ENCODE measurements at regions not wholly inside any gene's neighbourhood (a gene's known extent, or its start where the extent isn't known, plus 50 kb on each side); places are given as distances from the start of the nearest gene placed in this dataset.

DNA sequence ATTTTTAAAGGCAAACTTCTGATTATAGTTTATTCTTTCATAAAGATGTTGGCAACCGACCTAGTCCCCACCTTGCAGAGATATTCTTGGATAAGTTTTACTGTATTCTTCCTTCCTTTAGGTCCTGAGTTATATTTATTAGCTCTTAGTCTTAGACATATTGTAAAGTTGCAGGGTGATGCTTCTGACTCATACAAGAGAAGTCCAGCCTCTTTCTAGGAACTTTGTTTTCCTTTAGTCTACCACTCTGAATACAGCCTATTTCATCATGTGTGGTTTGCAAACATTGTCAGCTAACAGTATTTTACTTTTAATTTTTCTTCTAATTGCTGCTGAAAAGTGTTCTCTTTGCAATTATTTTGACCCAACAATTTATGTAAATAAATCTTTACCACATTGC, 686.7 kb downstream of the COL12A1 start:
- Histone ChIP-seq H4K91ac (ENCODE audit: low read depth, low read length) (no peak overlapping the region), H2AK5ac (ENCODE audit: low read length) (no peak overlapping the region), H3K23ac (ENCODE audit: low read length) (no peak overlapping the region), H2BK120ac (ENCODE audit: insufficient read depth, low read length, poor library complexity) (no peak overlapping the region), H3K14ac (ENCODE audit: low read length) (no peak overlapping the region), H3K9me3 (ENCODE audit: insufficient read depth, low read depth, low read length) (no peaks in the 10 kb centered on the region), H4K12ac (ENCODE audit: low read depth, low read length) (no peak overlapping the region), H3K79me1 (ENCODE audit: low read length) (no peaks in the 10 kb centered on the region), H3K4me2 (ENCODE audit: low read length) (no peak overlapping the region), H3K9ac (ENCODE audit: low read length) (no peak overlapping the region), H3K4me1 (ENCODE audit: control insufficient read depth in 1 of 2, insufficient read depth in 2 of 2, low read length in 2 of 2) (no peaks in the 10 kb centered on the region), H3K4me3 (ENCODE audit: low read depth, low read length) (no peak overlapping the region), H3K79me2 (ENCODE audit: control insufficient read depth, insufficient read depth, low read length, poor library complexity) (no peaks in the 10 kb centered on the region), H2BK12ac (ENCODE audit: low read length) (no peak overlapping the region), H4K8ac (ENCODE audit: low read depth, low read length) (no peak overlapping the region), H3K27me3 (ENCODE audit: insufficient read depth, low read length) (no peaks in the 10 kb centered on the region), H3K4ac (ENCODE audit: low read depth, low read length) (no peak overlapping the region), H3K36me3 (ENCODE audit: control insufficient read depth in 1 of 2, insufficient read depth in 2 of 2, low read length in 2 of 2) (no peaks in the 10 kb centered on the region), H3K27ac (ENCODE audit: low read depth, low read length) (no peak overlapping the region), H3K18ac (ENCODE audit: low read length) (no peak overlapping the region), H2BK5ac (ENCODE audit: low read depth, low read length, poor library complexity) (no peak overlapping the region), H2AFZ (ENCODE audit: insufficient read depth, low read length, poor library complexity) (no peak overlapping the region)
- no peak for DNase-seq
- WGBS (ENCODE audit: extremely low coverage, insufficient coverage, insufficient read length) = no CpG with 5 or more reads among the region's 1 CpG

- H2BK120ac ChIP-seq (ENCODE audit: insufficient read depth, low read length, poor library complexity) = no peak overlapping the region
- no peak for DNase-seq
- no peak overlapping the region for H3K4ac ChIP-seq (ENCODE audit: low read depth, low read length)
- H2BK5ac ChIP-seq (ENCODE audit: low read depth, low read length, poor library complexity) = no peak overlapping the region
- no peaks in the 10 kb centered on the region for H3K27me3 ChIP-seq (ENCODE audit: insufficient read depth, low read length)
- no peaks in the 10 kb centered on the region for H3K36me3 ChIP-seq (ENCODE audit: control insufficient read depth in 1 of 2, insufficient read depth in 2 of 2, low read length in 2 of 2)
- H3K27ac ChIP-seq (ENCODE audit: low read depth, low read length) = no peak overlapping the region
- no peak overlapping the region for H4K91ac ChIP-seq (ENCODE audit: low read depth, low read length)
- no peaks in the 10 kb centered on the region for H3K9me3 ChIP-seq (ENCODE audit: insufficient read depth, low read depth, low read length)
- no CpG with 5 or more reads among the region's 1 CpG for WGBS (ENCODE audit: extremely low coverage, insufficient coverage, insufficient read length)
- no peak overlapping the region for H4K12ac ChIP-seq (ENCODE audit: low read depth, low read length)
- H3K79me2 ChIP-seq (ENCODE audit: control insufficient read depth, insufficient read depth, low read length, poor library complexity) = no peaks in the 10 kb centered on the region
- no peak overlapping the region for H3K4me2 ChIP-seq (ENCODE audit: low read length)
- H2BK12ac ChIP-seq (ENCODE audit: low read length) = no peak overlapping the region
- H3K14ac ChIP-seq (ENCODE audit: low read length) = no peak overlapping the region
- H3K4me1 ChIP-seq (ENCODE audit: control insufficient read depth in 1 of 2, insufficient read depth in 2 of 2, low read length in 2 of 2) = no peaks in the 10 kb centered on the region
- H3K79me1 ChIP-seq (ENCODE audit: low read length) = no peaks in the 10 kb centered on the region
- H2AK5ac ChIP-seq (ENCODE audit: low read length) = no peak overlapping the region
- H3K23ac ChIP-seq (ENCODE audit: low read length) = no peak overlapping the region
- no peak overlapping the region for H2AFZ ChIP-seq (ENCODE audit: insufficient read depth, low read length, poor library complexity)
- H3K18ac ChIP-seq (ENCODE audit: low read length) = no peak overlapping the region
- no peak overlapping the region for H3K4me3 ChIP-seq (ENCODE audit: low read depth, low read length)
- H4K8ac ChIP-seq (ENCODE audit: low read depth, low read length) = no peak overlapping the region
- H3K9ac ChIP-seq (ENCODE audit: low read length) = no peak overlapping the region
Observed at GRCh38 chr6:74518035-74518434, 687.8 kb downstream of the COL12A1 start.

GRCh38 chr6:74510878-74511277, 695.0 kb downstream of the COL12A1 start:
- Histone ChIP-seq H2AFZ (ENCODE audit: insufficient read depth, low read length, poor library complexity) (no peak overlapping the region), H2AK5ac (ENCODE audit: low read length) (no peak overlapping the region), H3K36me3 (ENCODE audit: control insufficient read depth in 1 of 2, insufficient read depth in 2 of 2, low read length in 2 of 2) (no peaks in the 10 kb centered on the region), H2BK12ac (ENCODE audit: low read length) (no peak overlapping the region), H3K4me2 (ENCODE audit: low read length) (no peak overlapping the region), H4K8ac (ENCODE audit: low read depth, low read length) (no peak overlapping the region), H3K79me1 (ENCODE audit: low read length) (no peaks in the 10 kb centered on the region), H3K4me1 (ENCODE audit: control insufficient read depth in 1 of 2, insufficient read depth in 2 of 2, low read length in 2 of 2) (no peaks in the 10 kb centered on the region), H3K4me3 (ENCODE audit: low read depth, low read length) (no peak overlapping the region), H3K4ac (ENCODE audit: low read depth, low read length) (no peak overlapping the region), H3K9me3 (ENCODE audit: insufficient read depth, low read depth, low read length) (no peaks in the 10 kb centered on the region), H3K23ac (ENCODE audit: low read length) (no peak overlapping the region), H3K14ac (ENCODE audit: low read length) (no peak overlapping the region), H3K27ac (ENCODE audit: low read depth, low read length) (no peak overlapping the region), H4K91ac (ENCODE audit: low read depth, low read length) (no peak overlapping the region), H2BK120ac (ENCODE audit: insufficient read depth, low read length, poor library complexity) (no peak overlapping the region), H3K27me3 (ENCODE audit: insufficient read depth, low read length) (no peaks in the 10 kb centered on the region), H3K18ac (ENCODE audit: low read length) (no peak overlapping the region), H4K12ac (ENCODE audit: low read depth, low read length) (no peak overlapping the region), H2BK5ac (ENCODE audit: low read depth, low read length, poor library complexity) (no peak overlapping the region), H3K79me2 (ENCODE audit: control insufficient read depth, insufficient read depth, low read length, poor library complexity) (no peaks in the 10 kb centered on the region), H3K9ac (ENCODE audit: low read length) (no peak overlapping the region)
- no CpG with 5 or more reads among the region's 3 CpGs for WGBS (ENCODE audit: extremely low coverage, insufficient coverage, insufficient read length)
- no peak for DNase-seq

GRCh38 chr6:74507649-74508048, 698.2 kb downstream of the COL12A1 start:
- WGBS (ENCODE audit: extremely low coverage, insufficient coverage, insufficient read length) = no CpG with 5 or more reads among the region's 1 CpG
- no peak overlapping the region for H2BK120ac ChIP-seq (ENCODE audit: insufficient read depth, low read length, poor library complexity)

More at GRCh38 chr6:74507649-74508048, 698.2 kb downstream of the COL12A1 start:
- Histone ChIP-seq H3K27me3 (ENCODE audit: insufficient read depth, low read length) (no peaks in the 10 kb centered on the region), H3K9me3 (ENCODE audit: insufficient read depth, low read depth, low read length) (peaks cover 4% of the 10 kb centered on the region), H3K27ac (ENCODE audit: low read depth, low read length) (no peak overlapping the region), H3K4me3 (ENCODE audit: low read depth, low read length) (no peak overlapping the region), H3K4me1 (ENCODE audit: control insufficient read depth in 1 of 2, insufficient read depth in 2 of 2, low read length in 2 of 2) (no peaks in the 10 kb centered on the region), H2AK5ac (ENCODE audit: low read length) (no peak overlapping the region), H4K12ac (ENCODE audit: low read depth, low read length) (no peak overlapping the region), H3K14ac (ENCODE audit: low read length) (no peak overlapping the region), H4K91ac (ENCODE audit: low read depth, low read length) (no peak overlapping the region), H3K4ac (ENCODE audit: low read depth, low read length) (no peak overlapping the region), H3K9ac (ENCODE audit: low read length) (no peak overlapping the region), H3K79me1 (ENCODE audit: low read length) (no peaks in the 10 kb centered on the region), H3K4me2 (ENCODE audit: low read length) (no peak overlapping the region), H3K23ac (ENCODE audit: low read length) (no peak overlapping the region), H3K36me3 (ENCODE audit: control insufficient read depth in 1 of 2, insufficient read depth in 2 of 2, low read length in 2 of 2) (no peaks in the 10 kb centered on the region), H4K8ac (ENCODE audit: low read depth, low read length) (no peak overlapping the region), H3K79me2 (ENCODE audit: control insufficient read depth, insufficient read depth, low read length, poor library complexity) (no peaks in the 10 kb centered on the region), H2BK12ac (ENCODE audit: low read length) (no peak overlapping the region), H2AFZ (ENCODE audit: insufficient read depth, low read length, poor library complexity) (no peak overlapping the region), H2BK5ac (ENCODE audit: low read depth, low read length, poor library complexity) (no peak overlapping the region), H3K18ac (ENCODE audit: low read length) (no peak overlapping the region)
- no peak for DNase-seq
